ENCODE measurements at regions not wholly inside any gene's neighbourhood (a gene's known extent, or its start where the extent isn't known, plus 50 kb on each side); places are given as distances from the start of the nearest gene placed in this dataset.

GRCh38 chr3:53974324-53974723 is 82.7 kb upstream of the SELENOK start:
- intact Hi-C loops (cut with DNase I), result no loop called here
- 44 to 51% methylated on average over 2 of the region's 2 CpGs for WGBS, 2 donors
- no peak for TF ChIP-seq CTCF (IDR thresholded peaks at IDR 0.05)

GRCh38 chr3:53973905-53974304 is 82.2 kb upstream of the SELENOK start:
- ATAC-seq (no peak), DNase-seq (no peak)
- intact Hi-C loops (cut with DNase I), result no loop called here
- WGBS, 2 donors, result 72 to 77% methylated on average over 4 of the region's 4 CpGs
- Histone ChIP-seq H3K27me3 (peaks cover 0 to 8% (median 4%) of the 10 kb centered on the region in 7 donors), H3K4me3 (no peak overlapping the region), H3K36me3 (no peaks in the 10 kb centered on the region), H3K27ac (no peak overlapping the region), H3K9me3 (peaks cover 0 to 38% (median 7%) of the 10 kb centered on the region in 11 donors), H3K4me1 (no peaks in the 10 kb centered on the region)
- no peak for TF ChIP-seq CTCF (IDR thresholded peaks at IDR 0.05)

More at GRCh38 chr3:53974324-53974723, 82.7 kb upstream of the SELENOK start:
- Histone ChIP-seq H3K9me3 (peaks cover 0 to 38% (median 7%) of the 10 kb centered on the region in 11 donors), H3K4me1 (no peaks in the 10 kb centered on the region), H3K27ac (no peak overlapping the region), H3K36me3 (no peaks in the 10 kb centered on the region), H3K4me3 (no peak overlapping the region), H3K27me3 (peaks cover 0 to 10% (median 4%) of the 10 kb centered on the region in 7 donors)
- DNase-seq (no peak), ATAC-seq (no peak)

GRCh38 chr3:53970661-53971060 is 79.0 kb upstream of the SELENOK start:
- H3K4me3 ChIP-seq, result no peak overlapping the region
- H3K4me1 ChIP-seq, result no peaks in the 10 kb centered on the region
- DNase-seq, result no peak
- H3K27ac ChIP-seq, result no peak overlapping the region
- WGBS, 2 donors, result 31 to 41% methylated on average over 3 of the region's 3 CpGs
- TF ChIP-seq CTCF (IDR thresholded peaks at IDR 0.05), result no peak
- H3K27me3 ChIP-seq, result no peaks in the 10 kb centered on the region
- H3K36me3 ChIP-seq, result no peaks in the 10 kb centered on the region
- intact Hi-C loops (cut with DNase I), result no loop called here
- H3K9me3 ChIP-seq, result peaks cover 0 to 52% (median 9%) of the 10 kb centered on the region in 11 donors
- ATAC-seq, result no peak

- DNase-seq (no peak), ATAC-seq (no peak)
- WGBS, 2 donors, result 87 to 88% methylated on average over 7 of the region's 7 CpGs
- Histone ChIP-seq H3K4me3 (no peak overlapping the region), H3K36me3 (no peaks in the 10 kb centered on the region), H3K27ac (no peak overlapping the region), H3K27me3 (no peaks in the 10 kb centered on the region), H3K4me1 (no peaks in the 10 kb centered on the region), H3K9me3 (peaks cover 0 to 46% (median 9%) of the 10 kb centered on the region in 11 donors)
- TF ChIP-seq CTCF (IDR thresholded peaks at IDR 0.05), result no peak
- intact Hi-C loops (cut with DNase I), result no loop called here
Observed at GRCh38 chr3:53969086-53969485, 77.4 kb upstream of the SELENOK start.
